GM19397 (cell line): ENCODE measurements at regions not wholly inside any gene's neighbourhood (a gene's known extent, or its start where the extent isn't known, plus 50 kb on each side); places are given as distances from the start of the nearest gene placed in this dataset.
"Not testable (repeated sequence)": the region's sequence is repeated elsewhere in the genome, so short reads cannot be mapped to it uniquely, and the experiment has no call there.

Source experiments
- ATAC-seq: cut with Tn5 transposase; IDR thresholded peaks from one replicate; pipeline ENCODE4 v1.9.1; 2021; ENCODE audit warnings: mild to moderate bottlenecking, moderate library complexity; ENCODE audit not compliant: unreplicated experiment

DNA sequence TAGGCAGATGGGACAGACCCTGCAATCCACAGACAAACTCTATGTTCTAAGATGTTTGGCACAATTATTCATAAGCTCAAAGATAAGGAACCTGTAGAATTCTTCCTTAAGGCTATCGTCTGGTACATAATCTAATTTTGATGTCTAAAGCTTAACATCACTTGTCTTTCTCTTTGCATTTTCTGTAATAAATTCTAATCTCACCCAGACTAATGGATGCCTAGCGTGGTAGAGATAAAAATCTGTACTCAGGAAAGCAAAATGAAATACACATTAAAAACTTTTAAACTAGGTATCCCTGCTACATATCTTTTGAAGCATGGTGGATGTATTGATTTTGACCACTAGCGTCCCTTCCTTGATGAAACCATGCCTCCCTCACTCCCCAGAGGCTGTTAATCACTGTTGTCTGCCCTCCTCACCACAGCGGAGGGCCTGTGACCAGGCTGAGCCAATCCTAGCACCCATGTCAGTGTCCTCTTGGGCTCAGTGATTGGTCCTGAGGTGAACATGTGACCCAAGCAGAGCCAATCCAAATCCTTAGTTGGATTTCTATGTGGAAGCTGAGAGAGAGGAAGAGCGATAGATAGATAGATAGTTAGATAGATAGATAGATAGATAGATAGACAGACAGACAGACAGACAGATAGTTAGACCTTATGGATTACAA is 82.2 kb upstream of the GRK3 start:
- no peak for ATAC-seq

DNA sequence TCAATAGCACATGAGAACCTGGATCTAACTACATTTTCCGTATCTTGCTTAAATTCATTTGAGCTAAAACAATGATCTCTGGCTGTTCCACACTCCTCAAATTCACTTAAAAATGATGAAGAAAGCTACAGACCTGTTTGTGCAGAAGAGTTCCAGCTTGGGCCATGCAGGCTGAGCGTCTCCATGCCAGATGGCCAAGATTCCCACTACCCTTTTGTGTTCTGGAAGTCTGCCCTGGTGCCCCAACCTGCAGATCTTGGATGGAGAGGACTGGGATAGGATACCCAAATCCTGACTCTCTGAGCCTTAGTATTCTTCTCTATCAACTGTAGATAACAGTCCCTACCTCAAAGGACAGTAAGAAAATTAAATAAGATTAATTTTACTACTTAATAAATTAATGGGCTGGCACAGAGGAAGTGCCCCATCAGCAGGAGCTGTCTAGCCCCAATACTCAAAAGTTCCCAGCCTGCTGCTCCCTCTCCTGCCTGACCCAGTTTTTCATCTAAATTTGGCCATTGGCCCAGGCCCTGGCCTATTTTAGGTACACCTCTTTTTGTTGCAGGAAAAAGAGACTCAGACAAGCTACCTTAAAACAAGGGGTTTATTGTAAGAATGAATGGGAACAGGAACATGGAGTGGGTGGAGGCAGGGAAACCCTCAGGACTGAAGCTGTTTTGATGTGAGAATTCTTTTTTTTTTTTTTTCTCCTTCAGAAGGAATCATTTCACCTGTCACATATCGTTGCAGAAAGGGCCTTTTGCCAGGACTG is 81.4 kb upstream of the GRK3 start:
- ATAC-seq, result no peak

DNA sequence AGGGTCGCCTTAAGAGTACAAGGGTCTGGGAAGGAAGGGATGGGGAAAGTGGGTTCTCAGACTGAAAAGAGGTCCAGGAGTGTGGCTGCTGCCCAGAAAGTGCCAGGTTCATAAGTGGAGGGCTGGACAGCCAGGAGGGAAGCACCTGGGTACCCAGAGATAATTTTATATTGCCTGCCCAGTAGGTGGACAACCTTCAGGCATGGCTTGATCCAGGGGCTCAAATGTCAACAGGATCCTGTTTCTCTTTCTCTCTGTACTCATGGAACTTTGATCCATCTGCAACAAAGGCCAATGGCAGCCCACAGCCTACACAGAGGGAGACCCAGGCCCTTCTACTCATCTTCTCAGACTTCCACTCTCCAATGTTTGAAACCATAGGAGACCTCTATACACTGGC is 80.5 kb upstream of the GRK3 start:
- ATAC-seq, result no peak

DNA sequence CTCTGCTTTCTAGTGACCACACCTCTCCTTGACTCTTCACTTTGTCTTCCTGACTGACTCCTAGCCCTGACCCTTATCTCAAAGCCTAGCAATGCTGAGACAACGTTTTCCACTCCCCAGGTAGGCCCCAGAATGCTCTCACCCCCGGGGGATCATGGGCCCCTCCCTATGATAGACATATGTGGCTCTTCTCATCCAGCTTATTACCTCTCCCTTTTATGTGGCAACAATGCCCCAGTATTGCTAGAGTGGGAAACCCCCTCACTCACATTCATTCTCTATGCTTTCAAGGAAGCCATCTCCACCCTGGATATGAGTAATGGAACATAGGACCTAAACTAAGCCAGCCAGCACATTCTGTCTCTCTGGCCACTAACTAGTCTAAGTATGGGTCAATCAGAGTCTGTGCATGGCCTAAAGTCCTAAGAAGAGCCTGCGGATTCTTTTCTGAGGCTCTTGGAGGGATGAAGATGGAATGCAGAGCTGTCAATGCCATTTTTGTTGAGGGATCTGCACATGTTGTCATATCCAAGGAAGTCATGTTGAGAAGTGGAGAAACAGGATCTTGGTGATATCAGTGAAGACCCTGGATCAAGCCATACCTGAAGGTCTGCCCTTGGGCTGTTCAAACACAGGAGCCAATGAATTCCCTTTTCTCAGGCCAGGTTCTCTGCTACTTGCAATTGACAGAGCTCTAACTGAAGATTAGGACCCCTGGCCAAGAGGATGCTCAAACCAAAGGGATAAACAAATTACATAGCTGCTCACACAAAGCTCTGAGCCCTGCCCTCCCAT is 79.8 kb upstream of the GRK3 start:
- ATAC-seq, result no peak

DNA sequence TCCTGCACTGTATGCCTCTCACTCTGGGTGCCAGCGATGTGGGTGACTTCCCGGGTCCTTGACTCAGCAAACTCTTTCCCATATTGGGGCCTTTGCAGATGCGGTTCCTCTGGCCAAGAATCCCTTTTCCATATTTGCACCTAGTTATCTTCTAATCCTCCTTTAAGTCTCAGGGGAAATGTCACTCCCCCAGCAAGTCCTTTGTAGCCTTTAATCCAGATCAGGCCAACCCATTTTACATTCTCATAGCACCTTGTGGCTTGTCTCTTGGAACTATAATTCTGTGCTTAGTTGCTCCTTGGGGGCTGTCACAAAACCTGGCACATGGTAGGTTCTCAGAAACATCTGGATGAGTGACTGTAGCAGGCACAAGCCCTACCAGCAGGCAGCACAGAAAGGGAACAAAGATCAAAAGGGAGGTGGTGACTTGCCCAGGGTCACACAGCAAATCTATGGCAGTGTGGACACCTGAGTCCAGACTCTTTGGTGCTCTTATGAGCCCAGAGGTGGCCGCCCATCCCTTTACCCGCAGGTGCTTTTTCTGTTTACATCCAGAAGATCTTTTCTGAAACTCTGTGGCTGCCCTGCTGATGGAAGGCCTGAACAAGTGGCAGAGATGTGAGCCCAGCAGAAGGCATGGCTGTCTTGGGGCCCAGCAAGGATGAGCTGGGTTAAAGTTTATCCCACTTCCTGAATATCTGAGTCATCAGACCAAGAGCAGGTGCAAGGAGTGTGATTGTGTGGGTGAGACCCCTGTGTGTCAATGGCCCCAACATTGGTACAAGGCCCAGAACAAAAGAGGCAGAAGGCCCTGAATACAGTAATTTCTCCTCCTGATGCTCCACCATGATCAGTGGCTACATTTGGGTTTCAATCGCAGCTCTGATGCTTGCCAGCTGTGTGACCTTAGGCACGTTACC is 78.6 kb upstream of the GRK3 start:
- no peak for ATAC-seq

DNA sequence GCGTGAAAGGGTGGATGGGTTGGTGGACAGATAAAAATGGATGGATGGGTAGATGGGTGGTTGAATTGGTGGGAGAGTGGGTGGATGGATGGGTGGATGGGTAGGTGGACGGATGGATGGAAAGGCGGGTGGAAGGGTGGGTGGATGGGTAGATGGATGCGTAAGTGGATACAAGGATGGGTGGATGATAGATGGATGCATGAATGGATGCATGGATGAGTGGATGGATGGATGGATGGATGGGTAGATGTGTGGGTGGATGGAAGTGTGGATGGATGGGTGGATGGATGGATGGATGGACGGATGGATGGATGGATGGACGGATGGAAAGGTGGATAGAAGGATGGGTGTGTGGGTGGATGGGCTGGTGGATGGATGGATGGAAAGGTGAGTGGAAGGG is 77.0 kb upstream of the GRK3 start:
- no peak for ATAC-seq

DNA sequence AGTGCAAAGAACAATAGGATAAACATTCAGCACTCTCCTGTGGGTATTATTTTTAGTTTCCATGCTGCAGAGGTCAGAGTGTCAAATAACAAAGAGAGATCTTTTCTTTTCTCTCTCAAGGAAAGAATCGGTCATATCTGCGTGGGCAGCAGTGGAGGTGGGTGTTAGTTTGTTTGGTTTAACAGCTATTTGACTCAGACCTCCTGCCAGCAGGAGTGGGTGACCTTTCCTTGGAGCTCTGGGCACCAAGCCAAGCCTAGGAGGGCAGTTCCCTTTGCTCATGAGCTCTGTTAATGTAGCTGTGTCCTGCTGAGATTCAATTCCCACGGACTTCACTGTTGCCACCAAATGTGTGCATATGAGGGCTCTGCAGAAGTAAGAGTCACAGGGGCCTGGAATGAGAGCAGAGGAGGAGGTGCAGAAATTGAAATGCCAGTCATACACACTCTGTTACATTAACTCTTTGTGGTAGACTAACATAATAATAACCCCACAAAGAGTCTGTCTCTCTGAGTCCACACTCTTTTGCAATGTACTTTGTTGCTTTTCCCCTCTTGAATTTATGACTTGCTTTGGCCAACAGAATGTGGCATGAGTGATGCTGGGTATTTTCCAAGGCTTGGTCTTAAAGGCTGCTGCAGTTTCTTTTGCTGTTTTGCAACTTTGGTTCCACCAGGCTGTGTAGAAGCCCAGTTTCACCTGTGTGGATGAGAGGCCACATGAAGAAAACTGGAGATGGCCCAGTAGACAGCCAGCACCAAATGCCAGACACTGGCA is 76.0 kb upstream of the GRK3 start:
- no peak for ATAC-seq

DNA sequence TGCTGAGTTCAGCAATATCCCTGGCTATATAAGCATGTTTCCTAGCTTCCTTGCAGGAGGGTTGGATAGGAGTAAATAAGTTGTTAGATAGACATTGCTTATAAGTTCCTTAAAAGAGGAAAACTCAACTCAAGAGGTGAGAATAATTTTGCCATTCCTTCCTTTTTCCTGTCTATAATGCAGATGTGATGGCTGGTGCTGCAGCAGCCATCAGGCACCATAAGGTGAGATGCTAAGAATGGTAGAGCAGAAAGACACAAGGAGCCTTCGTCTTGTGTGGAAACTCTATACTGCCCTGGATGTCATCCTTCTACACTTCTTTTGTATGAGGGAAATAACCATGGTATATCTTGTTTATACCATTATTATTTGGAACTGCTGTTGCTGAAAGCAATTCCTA is 74.5 kb upstream of the GRK3 start:
- no peak for ATAC-seq

DNA sequence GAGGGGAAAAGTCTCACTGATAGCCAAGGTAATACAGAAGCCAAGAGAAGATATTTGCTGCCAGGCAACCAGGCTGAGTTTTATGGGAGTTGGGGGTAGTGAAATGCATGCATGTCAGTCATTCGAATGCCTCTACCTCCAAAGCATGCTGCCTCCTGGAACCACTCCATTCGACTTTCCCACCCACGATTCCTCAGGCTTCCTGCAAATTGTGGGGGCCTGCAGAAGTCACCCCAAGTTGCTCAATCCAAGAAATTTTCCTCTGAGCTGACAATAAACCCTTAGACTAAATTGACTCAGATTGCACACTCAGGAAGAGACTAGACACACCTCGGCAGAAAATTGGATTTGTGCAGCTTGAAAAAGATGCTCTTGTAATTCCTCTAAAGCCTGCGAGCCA is 73.6 kb upstream of the GRK3 start:
- no peak for ATAC-seq

DNA sequence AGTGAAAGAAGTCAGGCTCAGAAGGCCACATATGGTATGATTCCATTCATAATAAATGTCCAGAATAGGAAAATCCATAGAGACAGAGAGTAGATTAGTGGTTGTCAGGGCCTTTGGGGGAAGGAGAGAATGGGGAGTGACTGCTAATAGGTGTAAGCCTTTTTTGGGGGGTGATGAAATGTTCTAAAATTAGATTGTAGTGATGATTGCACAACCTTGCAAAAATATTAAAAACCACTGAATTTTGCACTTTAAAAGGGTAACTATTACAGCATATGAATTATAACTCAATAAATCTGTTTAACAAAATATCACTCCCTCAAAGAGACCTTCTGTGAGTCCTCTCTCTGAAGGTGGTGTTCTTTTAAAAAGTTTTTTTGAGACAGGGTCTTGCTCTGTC is 72.3 kb upstream of the GRK3 start:
- no peak for ATAC-seq

DNA sequence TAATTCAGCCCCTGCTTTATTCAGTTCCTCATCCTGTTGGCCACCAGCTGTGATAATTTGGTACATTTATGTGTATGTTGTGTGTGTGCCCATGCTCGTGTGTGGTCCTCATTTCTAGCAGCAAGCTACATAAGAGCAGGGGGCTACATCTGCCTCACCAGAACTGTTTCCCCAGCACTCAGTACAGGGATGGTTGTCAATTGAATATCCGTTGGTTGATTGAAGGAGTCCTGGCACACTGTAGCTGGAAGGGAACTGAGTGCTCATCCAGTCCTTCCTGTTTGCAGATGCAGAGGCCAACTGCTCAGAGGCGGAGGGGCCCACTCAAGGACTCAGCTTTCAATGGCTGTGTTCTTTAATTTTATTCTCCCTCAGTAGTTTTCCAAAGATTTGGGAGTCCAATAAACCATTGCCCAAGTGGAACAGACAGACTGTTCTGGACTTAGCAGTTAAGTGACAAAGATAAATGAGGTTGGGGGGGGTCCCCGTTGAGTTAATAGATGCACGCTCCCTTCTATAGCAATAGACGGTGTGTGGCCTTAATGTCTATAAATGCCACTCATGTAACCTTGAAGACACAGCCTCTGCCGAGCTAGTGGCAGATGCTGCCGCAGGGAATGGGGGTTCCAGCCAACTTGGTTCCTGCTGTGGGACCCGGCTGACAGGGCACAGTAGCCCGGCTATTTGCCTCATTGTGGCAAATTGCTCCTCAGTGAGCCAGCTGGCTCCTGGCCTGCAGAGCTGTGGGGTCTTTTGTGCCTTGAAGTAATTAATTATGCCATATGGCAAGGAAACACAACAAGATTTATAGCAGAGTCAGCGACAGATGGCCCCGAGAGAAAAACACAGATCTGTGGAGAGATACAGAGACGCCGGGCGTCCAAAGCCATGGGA is 71.4 kb upstream of the GRK3 start:
- no peak for ATAC-seq

DNA sequence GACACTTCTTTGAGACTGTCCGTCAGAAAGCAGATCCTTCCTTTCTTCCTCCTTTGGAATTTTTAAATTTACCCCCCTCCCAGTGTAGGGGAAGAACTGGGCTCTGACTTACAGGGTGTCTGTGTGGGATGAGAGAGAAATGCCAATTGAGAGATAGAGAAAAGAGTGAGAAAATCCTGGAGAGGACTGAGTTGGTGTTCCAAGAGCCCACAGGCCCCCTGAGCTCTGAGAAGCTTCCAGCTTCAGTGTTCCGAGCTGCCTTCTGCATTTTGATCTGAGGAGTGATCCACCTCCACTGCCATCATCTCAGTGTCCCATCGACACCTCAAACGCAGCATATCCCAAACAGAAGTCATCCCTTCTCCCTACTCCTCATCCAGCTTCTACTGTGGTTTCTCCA is 70.7 kb upstream of the GRK3 start:
- ATAC-seq, result no peak

DNA sequence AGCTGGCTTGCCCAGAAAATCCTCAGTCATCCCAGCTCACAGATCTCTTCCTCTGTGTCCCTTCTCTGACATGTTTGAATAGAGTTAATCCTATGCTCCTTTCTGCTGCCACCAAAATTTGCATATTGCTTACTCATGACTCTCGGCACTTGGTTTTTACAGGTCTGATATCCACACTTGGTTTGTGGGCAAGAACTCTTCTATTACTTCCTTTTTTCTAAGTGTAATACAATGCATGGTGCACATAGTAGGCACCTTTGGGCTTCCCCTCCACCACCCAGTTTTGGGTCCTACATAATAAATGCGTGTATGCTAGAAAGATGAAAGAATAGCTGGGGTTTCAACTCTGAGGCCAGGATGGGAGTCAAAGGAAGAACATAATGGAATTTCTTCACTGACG is 69.7 kb upstream of the GRK3 start:
- peak; percentile 53 for ATAC-seq

DNA sequence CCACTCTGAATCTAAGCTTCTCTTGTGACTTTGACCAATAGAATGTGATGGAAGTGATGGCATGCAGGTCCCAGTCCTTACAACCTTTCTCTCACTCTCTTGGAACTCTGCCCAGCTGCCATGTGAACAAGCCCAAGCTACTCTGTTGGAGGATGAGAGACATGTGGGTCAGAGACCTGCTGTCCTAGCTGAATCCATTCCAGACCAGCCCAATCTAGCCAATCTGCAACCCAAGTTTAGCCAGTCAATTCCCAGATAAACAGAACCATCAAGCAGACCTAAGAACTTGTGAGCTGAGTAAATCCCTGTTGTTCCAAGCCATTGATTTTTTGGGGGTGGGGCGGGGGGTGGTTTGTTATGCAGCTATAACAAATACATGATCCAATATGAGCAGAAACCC is 69.2 kb upstream of the GRK3 start:
- no peak for ATAC-seq

DNA sequence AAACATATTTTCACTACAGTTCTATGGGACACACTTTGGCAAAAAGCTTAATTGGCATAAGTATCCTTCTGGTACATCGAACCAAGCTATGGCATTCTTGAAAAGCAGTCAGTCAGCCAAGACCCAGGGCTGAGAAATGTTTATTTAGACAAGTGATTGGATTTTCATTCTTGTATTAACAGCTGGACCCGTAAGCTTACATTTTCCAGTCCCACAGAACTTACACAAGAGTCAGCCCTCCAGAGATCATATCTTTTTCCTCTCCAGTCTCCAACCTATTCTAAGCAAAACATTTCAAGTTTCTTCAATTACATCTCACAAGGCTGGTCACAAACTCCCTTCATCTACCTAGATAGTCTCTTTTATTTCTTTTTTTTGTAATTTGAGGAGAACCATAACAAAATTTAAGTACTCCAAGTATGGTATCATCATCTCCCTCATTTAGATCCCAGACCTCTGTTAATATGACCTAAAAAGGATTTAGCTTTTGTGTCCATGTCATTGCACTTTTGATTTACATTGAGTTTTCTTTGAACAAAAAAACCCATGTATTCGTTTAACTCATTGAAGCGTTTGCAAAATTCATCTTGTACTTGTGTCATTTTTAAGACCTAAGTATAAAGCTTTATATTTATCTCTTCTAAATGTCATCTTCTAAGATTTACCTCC is 67.9 kb upstream of the GRK3 start:
- ATAC-seq, result no peak

DNA sequence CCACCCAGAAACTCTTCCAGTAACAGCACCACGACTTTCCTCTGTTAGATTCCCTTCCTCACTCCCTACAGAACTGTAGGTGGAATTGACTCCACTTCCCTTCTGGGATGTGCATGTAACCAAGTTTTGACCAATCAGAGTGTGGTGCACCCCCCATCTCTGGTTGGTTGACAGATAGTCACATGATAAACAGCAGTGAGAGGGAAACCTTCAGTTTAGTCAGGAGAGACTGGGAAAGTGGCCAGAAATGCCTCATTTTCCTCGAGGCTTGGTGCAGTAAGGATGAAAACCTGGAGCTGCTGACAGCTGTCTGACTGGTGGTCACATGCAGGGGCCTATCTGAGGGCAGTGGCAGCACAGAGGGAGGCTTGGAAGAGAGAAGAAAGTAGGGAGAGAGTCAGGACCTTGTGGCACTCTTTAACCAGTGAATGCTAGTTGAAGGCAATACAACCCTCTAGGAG is 67.3 kb upstream of the GRK3 start:
- ATAC-seq, result no peak

DNA sequence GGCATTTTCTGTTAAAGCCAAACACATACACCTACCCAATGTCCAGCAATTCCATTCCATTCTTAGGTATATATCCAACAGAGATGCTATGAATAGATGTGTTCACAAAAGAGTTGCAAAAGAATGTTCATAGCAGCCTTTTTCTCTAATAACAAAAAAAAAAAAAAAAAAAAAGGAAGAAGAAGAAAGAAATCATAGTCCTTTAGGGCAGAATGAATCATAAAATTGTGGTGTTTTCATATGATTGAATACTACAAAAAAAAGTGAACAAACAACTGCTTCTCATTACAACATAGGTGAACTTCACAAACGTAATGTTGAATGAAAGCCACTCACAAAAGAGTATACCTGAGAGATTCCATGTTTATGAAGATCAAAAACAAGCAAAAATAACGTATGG is 66.8 kb upstream of the GRK3 start:
- ATAC-seq, result no peak

DNA sequence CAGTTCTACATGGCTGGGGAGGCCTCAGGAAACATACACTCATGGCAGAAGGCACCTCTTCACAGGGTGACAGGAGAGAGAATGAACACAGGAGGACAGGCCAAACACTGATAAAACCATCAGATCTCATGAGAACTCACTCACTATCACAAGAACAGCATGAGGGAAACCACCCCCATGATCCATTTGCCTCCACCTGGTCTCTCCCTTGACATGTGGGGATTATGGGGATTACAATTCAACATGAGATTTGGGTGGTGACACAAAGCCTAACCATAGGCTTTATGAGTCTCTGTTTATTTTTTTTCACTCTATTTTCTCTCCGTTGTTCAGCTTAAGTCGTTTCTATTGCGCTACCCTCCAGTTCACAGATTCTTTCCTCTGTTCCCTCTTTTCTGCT is 63.8 kb upstream of the GRK3 start:
- ATAC-seq, result not testable (repeated sequence)
